ENCODE measurements at regions not wholly inside any gene's neighbourhood (a gene's known extent, or its start where the extent isn't known, plus 50 kb on each side); places are given as distances from the start of the nearest gene placed in this dataset.

DNA sequence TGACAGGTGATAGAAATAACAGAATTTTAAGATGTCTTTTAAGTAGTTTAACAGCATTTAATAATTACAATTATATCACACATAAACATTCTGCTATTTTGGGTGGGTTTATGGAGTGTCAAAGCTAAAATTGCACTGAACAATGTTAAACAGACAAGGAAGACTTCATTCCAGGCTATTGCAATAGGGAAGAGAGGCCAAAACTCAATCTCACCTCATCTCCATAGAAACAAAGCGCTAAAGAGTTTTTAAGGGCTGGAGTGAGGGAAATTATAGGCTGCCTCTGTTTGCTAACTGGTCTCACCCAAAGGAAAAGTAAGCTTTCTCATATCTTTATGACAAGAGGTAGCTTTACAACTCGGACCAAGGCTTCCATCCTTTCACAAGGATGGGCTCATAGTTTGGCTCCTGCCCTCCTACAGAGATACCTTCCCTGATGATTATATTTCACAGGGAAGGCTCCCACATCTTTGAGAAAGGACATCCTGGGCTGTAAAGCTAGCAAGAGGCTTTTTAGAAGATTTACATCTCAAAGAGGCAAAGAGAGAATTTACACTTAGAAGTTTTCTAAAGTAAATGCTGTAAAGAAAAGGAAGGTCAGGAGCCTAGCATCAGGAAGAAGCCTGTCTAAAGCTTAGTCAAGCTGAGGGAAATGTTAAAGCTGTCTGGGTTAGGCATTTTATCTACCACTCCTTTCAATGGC, 350.2 kb upstream of the IMPG1 start:
- no peak for TF ChIP-seq CTCF (conservative IDR thresholded peaks at IDR 0.05; ENCODE audit: low read depth, low read length)
- no peak overlapping the region for H3K4me3 ChIP-seq (ENCODE audit: low read depth, low read length)
- DNase-seq (ENCODE audit: low read depth): no peak

- DNase-seq (ENCODE audit: low read depth): no peak
- TF ChIP-seq CTCF (conservative IDR thresholded peaks at IDR 0.05; ENCODE audit: low read depth, low read length): no peak
- no peak overlapping the region for H3K4me3 ChIP-seq (ENCODE audit: low read depth, low read length)
These were observed 347.6 kb upstream of the IMPG1 start for GRCh38 chr6:76420094-76420493.

DNA sequence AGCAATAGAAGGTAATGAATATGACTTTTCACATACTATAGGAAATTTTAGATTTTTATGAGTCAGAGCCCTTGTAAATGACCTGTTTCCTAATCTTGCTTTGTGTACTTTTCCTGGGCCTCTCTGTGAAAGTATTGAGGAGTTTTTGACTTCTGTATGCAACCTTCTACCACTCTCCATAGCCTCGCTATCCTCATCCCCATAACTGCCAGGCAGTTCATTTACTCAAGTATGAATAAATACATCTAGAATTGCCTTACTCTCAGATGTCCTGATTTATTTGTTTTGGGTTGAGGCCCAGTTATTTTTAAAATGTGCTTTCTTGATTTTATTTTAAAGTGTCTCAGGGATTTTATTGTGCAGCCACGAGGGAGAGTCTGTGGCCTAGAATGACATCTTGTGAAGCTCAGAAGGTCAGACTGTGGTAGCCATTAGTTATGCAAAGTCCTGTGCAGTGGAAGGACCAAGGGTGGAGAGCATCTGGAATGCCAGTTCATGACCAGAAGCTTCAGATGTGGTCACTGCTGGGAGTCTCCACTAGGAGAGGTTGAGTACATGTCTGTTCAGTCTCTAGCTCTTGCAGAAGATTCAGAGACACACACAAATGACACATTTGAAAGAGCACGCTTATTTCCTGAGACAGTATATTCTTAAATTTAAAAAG, 346.2 kb upstream of the IMPG1 start:
- peak; percentile 72 for DNase-seq (ENCODE audit: low read depth)
- H3K4me3 ChIP-seq (ENCODE audit: low read depth, low read length): no peak overlapping the region
- no peak for TF ChIP-seq CTCF (conservative IDR thresholded peaks at IDR 0.05; ENCODE audit: low read depth, low read length)

DNA sequence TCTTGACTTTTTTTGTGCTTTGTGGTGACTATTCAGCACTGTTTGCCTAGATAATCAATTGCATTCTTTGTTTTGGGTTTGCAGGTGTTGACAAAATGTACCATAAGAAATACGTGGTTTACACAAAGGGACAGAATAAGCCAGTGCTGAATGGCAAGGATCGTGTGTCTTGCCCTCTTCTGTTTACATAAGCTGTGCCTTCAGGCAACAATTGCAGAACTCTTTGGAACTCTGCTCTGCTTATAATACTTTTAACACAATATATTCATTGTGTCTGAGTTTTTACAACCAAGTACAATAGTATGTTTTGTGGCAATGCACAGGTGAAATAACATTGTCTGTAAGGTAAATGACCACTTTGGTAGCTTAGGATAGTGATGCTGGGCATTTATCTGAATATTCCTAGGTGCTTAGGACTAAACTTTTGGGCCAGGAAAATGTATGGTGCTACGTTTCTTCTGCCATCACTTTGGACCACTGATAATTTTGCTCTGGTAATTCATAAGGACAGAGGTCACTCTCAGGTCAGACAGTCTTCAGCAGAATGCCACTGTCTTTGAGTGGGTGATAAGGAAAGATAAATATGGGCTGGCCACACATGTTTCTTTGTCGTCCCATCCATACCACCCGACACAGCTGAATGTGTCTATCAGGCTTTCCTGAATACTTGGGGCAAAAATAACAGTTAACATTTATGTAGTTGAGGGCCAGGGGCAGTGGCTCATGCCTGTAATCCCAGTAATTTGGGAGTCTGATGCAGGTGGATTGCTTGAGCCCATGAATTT, 344.6 kb upstream of the IMPG1 start:
- no peak overlapping the region for H3K4me3 ChIP-seq (ENCODE audit: low read depth, low read length)
- DNase-seq (ENCODE audit: low read depth): no peak
- no peak for TF ChIP-seq CTCF (conservative IDR thresholded peaks at IDR 0.05; ENCODE audit: low read depth, low read length)

GRCh38 chr6:76403064-76403463, 330.6 kb upstream of the IMPG1 start:
- H3K4me3 ChIP-seq (ENCODE audit: low read depth, low read length): no peak overlapping the region
- TF ChIP-seq CTCF (conservative IDR thresholded peaks at IDR 0.05; ENCODE audit: low read depth, low read length): no peak
- no peak for DNase-seq (ENCODE audit: low read depth)

DNA sequence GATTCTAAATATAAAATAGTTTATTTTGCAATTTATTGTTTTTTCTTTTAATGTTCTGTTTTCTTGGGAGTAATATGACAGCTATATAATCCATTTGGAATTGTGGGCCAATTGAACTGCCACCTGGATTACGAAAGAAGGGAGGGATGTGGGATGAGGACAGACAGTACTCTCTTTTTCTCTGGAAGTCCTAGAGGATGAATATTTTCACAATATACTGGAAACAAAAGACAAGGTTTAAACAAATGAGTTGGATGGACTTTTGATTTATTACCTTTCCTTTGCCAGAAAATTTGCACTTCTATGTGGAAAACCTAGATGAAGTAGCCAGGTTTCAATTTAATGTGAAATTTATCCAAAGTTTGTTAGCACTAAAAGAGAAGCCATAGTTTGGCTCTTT, 325.5 kb upstream of the IMPG1 start:
- DNase-seq (ENCODE audit: low read depth): no peak
- no peak overlapping the region for H3K4me3 ChIP-seq (ENCODE audit: low read depth, low read length)
- no peak for TF ChIP-seq CTCF (conservative IDR thresholded peaks at IDR 0.05; ENCODE audit: low read depth, low read length)
